Activated T-cell treated with anti-CD3 and anti-CD28 coated beads, Interleukin-2, amount 50 U/mL, for 72 hours (primary cell): ENCODE measurements at regions not wholly inside any gene's neighbourhood (a gene's known extent, or its start where the extent isn't known, plus 50 kb on each side); places are given as distances from the start of the nearest gene placed in this dataset.
"Not testable (repeated sequence)": the region's sequence is repeated elsewhere in the genome, so short reads cannot be mapped to it uniquely, and the experiment has no call there.

Source experiments
- ATAC-seq, 2 donors: fragments of 150-1000 bp; cut with Tn5 transposase; replicated peaks in 1 of 2; 2 replicates each; pipeline ENCODE4 v1.10.0; 2021; ENCODE audit warnings: moderate library complexity in 2 of 2, mild to moderate bottlenecking in 1 of 2
- DNase-seq, 2 donors: peaks; one replicate each; pipeline ENCODE4 v3.0.0; 2021 to 2022; ENCODE audit warnings: mixed read lengths in 1 of 2
- H3K27ac Mint-ChIP-seq: one replicate; pipeline ENCODE4 v1.8.0; 2022; ENCODE audit warnings: mild to moderate bottlenecking, moderate library complexity, mixed read lengths
- H3K27me3 Mint-ChIP-seq: one replicate; pipeline ENCODE4 v1.8.0; 2022; ENCODE audit warnings: low read depth, mixed read lengths
- H3K36me3 Mint-ChIP-seq, 2 donors: one replicate each; pipeline ENCODE4 v1.8.0; 2022; ENCODE audit warnings: mixed read lengths in 2 of 2, mild to moderate bottlenecking in 1 of 2; ENCODE audit not compliant: insufficient read depth in 2 of 2
- H3K4me1 Mint-ChIP-seq: one replicate; pipeline ENCODE4 v1.8.0; 2022; ENCODE audit warnings: low read depth, mixed read lengths
- H3K4me3 Mint-ChIP-seq, 2 donors: one replicate each; pipeline ENCODE4 v1.8.0; 2022; ENCODE audit warnings: mild to moderate bottlenecking in 2 of 2, mixed read lengths in 2 of 2, moderate library complexity in 2 of 2
- H3K9me3 Mint-ChIP-seq, 2 donors: one replicate each; pipeline ENCODE4 v1.8.0; 2022; ENCODE audit warnings: mixed read lengths in 2 of 2

GRCh38 chr9:26675035-26675434 is 217.6 kb downstream of the CAAP1 start:
- H3K9me3 Mint-ChIP-seq, result peaks cover 0 to 2% of the 10 kb centered on the region in 2 donors
- H3K4me3 Mint-ChIP-seq, result no peak overlapping the region
- no peak for ATAC-seq
- DNase-seq, result no peak
- H3K27me3 Mint-ChIP-seq, result no peaks in the 10 kb centered on the region
- H3K36me3 Mint-ChIP-seq, result no peaks in the 10 kb centered on the region
- no peaks in the 10 kb centered on the region for H3K4me1 Mint-ChIP-seq
- H3K27ac Mint-ChIP-seq, result no peak overlapping the region

GRCh38 chr9:26673261-26673660 is 219.3 kb downstream of the CAAP1 start:
- no peaks in the 10 kb centered on the region for H3K36me3 Mint-ChIP-seq

GRCh38 chr9:26669701-26670670 is 222.6 kb downstream of the CAAP1 start:
- ATAC-seq, result no peak
- no peak for DNase-seq
- Mint-ChIP-seq H3K36me3 (no peaks in the 10 kb centered on the region), H3K4me1 (no peaks in the 10 kb centered on the region), H3K27me3 (no peaks in the 10 kb centered on the region), H3K4me3 (no peak overlapping the region), H3K27ac (no peak overlapping the region), H3K9me3 (no peaks in the 10 kb centered on the region)

More at GRCh38 chr9:26673261-26673660, 219.3 kb downstream of the CAAP1 start:
- peaks cover 0 to 2% of the 10 kb centered on the region in 2 donors for H3K9me3 Mint-ChIP-seq
- H3K4me1 Mint-ChIP-seq, result no peaks in the 10 kb centered on the region
- no peak overlapping the region for H3K4me3 Mint-ChIP-seq
- no peak for DNase-seq
- no peaks in the 10 kb centered on the region for H3K27me3 Mint-ChIP-seq
- no peak overlapping the region for H3K27ac Mint-ChIP-seq
- ATAC-seq, result no peak

- DNase-seq (no peak), ATAC-seq (no peak)
- Mint-ChIP-seq H3K27me3 (no peaks in the 10 kb centered on the region), H3K9me3 (no peaks in the 10 kb centered on the region), H3K4me1 (no peaks in the 10 kb centered on the region), H3K27ac (no peak overlapping the region), H3K4me3 (no peak overlapping the region), H3K36me3 (no peaks in the 10 kb centered on the region)
Measured at GRCh38 chr9:26667882-26668281, 224.7 kb downstream of the CAAP1 start.

- H3K36me3 Mint-ChIP-seq, result no peaks in the 10 kb centered on the region
- DNase-seq, result no peak
- H3K4me1 Mint-ChIP-seq, result no peaks in the 10 kb centered on the region
- H3K27ac Mint-ChIP-seq, result no peak overlapping the region
- no peak overlapping the region for H3K4me3 Mint-ChIP-seq
- H3K9me3 Mint-ChIP-seq, result peaks cover 0 to 4% of the 10 kb centered on the region in 2 donors
- H3K27me3 Mint-ChIP-seq, result no peaks in the 10 kb centered on the region
- no peak for ATAC-seq
Measured at GRCh38 chr9:26665666-26666065, 226.9 kb downstream of the CAAP1 start.

- DNase-seq, H3K27me3 Mint-ChIP-seq, H3K4me1 Mint-ChIP-seq, H3K27ac Mint-ChIP-seq, H3K36me3 Mint-ChIP-seq, H3K4me3 Mint-ChIP-seq, ATAC-seq, H3K9me3 Mint-ChIP-seq: not testable (repeated sequence)
Measured at GRCh38 chr9:26664087-26664773, 228.4 kb downstream of the CAAP1 start.

GRCh38 chr9:26662476-26662875 is 230.1 kb downstream of the CAAP1 start:
- Mint-ChIP-seq H3K27me3 (no peaks in the 10 kb centered on the region), H3K4me3 (no peak overlapping the region)

GRCh38 chr9:26658476-26658875 is 234.1 kb downstream of the CAAP1 start:
- DNase-seq, result no peak
- no peak for ATAC-seq
- H3K36me3 Mint-ChIP-seq, result no peaks in the 10 kb centered on the region
- peaks cover 0 to 4% of the 10 kb centered on the region in 2 donors for H3K9me3 Mint-ChIP-seq
- no peaks in the 10 kb centered on the region for H3K27me3 Mint-ChIP-seq
- no peak overlapping the region for H3K27ac Mint-ChIP-seq
- no peak overlapping the region for H3K4me3 Mint-ChIP-seq
- H3K4me1 Mint-ChIP-seq, result no peaks in the 10 kb centered on the region

More at GRCh38 chr9:26662476-26662875, 230.1 kb downstream of the CAAP1 start:
- DNase-seq (no peak), ATAC-seq (no peak)
- no peaks in the 10 kb centered on the region for H3K4me1 Mint-ChIP-seq
- H3K36me3 Mint-ChIP-seq, result no peaks in the 10 kb centered on the region
- no peak overlapping the region for H3K27ac Mint-ChIP-seq
- peaks cover 0 to 4% of the 10 kb centered on the region in 2 donors for H3K9me3 Mint-ChIP-seq

- Mint-ChIP-seq H3K36me3 (no peaks in the 10 kb centered on the region), H3K27ac (no peak overlapping the region), H3K27me3 (no peaks in the 10 kb centered on the region), H3K4me3 (no peak overlapping the region), H3K4me1 (no peaks in the 10 kb centered on the region), H3K9me3 (peaks cover 0 to 4% of the 10 kb centered on the region in 2 donors)
- ATAC-seq (no peak), DNase-seq (no peak)
Measured at GRCh38 chr9:26657958-26658357, 234.6 kb downstream of the CAAP1 start.

GRCh38 chr9:26656003-26656870 is 236.4 kb downstream of the CAAP1 start:
- Mint-ChIP-seq H3K4me1 (no peaks in the 10 kb centered on the region), H3K4me3 (no peak overlapping the region), H3K9me3 (peaks cover 0 to 2% of the 10 kb centered on the region in 2 donors), H3K27ac (no peak overlapping the region), H3K27me3 (no peaks in the 10 kb centered on the region), H3K36me3 (no peaks in the 10 kb centered on the region)
- DNase-seq, result no peak
- no peak for ATAC-seq

GRCh38 chr9:26655166-26655565 is 237.4 kb downstream of the CAAP1 start:
- no peak for ATAC-seq
- no peak overlapping the region for H3K4me3 Mint-ChIP-seq

GRCh38 chr9:26650325-26650724 is 242.3 kb downstream of the CAAP1 start:
- H3K27me3 Mint-ChIP-seq, result no peaks in the 10 kb centered on the region
- no peak overlapping the region for H3K4me3 Mint-ChIP-seq
- H3K4me1 Mint-ChIP-seq, result no peaks in the 10 kb centered on the region
- no peaks in the 10 kb centered on the region for H3K36me3 Mint-ChIP-seq
- DNase-seq (no peak), ATAC-seq (no peak)
- H3K9me3 Mint-ChIP-seq, result peaks cover 0 to 2% of the 10 kb centered on the region in 2 donors
- H3K27ac Mint-ChIP-seq, result no peak overlapping the region

More at GRCh38 chr9:26655166-26655565, 237.4 kb downstream of the CAAP1 start:
- no peak overlapping the region for H3K27ac Mint-ChIP-seq
- no peak for DNase-seq
- peaks cover 0 to 2% of the 10 kb centered on the region in 2 donors for H3K9me3 Mint-ChIP-seq
- H3K4me1 Mint-ChIP-seq, result no peaks in the 10 kb centered on the region
- no peaks in the 10 kb centered on the region for H3K36me3 Mint-ChIP-seq
- no peaks in the 10 kb centered on the region for H3K27me3 Mint-ChIP-seq
